MCF 10A (cell line): ENCODE measurements at regions not wholly inside any gene's neighbourhood (a gene's known extent, or its start where the extent isn't known, plus 50 kb on each side); places are given as distances from the start of the nearest gene placed in this dataset.

Experiments used
- BruUV-seq: library from RNA; stranded (reverse); fragments of 400-500 nt; replicated peaks from 2 replicates; lab custom pipeline; 2021; lab: Mats Ljungman, UMichigan
- CTCF ChIA-PET: fragments of 300-600 bp; sonication (Branson Sonifier 250); formaldehyde crosslinking; extraction: SDS; loops from one replicate; lab custom pipeline; 2021; ENCODE audit warnings: antibody characterized with exemption, inconsistent platforms; lab: Yijun Ruan, JAX
- POLR2A ChIA-PET: fragments of 300-600, 350-650 bp; sonication (Branson Sonifier 250); formaldehyde crosslinking; extraction: SDS; loops from one replicate; lab custom pipeline; 2020; ENCODE audit warnings: antibody characterized with exemption, inconsistent platforms; lab: Yijun Ruan, JAX
- DNase-seq: peaks from one replicate; pipeline ENCODE4 v3.0.0-alpha.2; 2018; ENCODE audit not compliant: unreplicated experiment
- H3K27ac Mint-ChIP-seq: one replicate; pipeline ENCODE4 v1.8.0; 2022; ENCODE audit warnings: mild to moderate bottlenecking, low read depth, mixed read lengths; ENCODE audit not compliant: unreplicated experiment
- H3K27me3 Mint-ChIP-seq: one replicate; pipeline ENCODE4 v1.8.0; 2022; ENCODE audit warnings: mixed read lengths; ENCODE audit not compliant: insufficient read depth, unreplicated experiment
- H3K36me3 Mint-ChIP-seq: one replicate; pipeline ENCODE4 v1.8.0; 2022; ENCODE audit warnings: mild to moderate bottlenecking, moderate library complexity, mixed read lengths; ENCODE audit not compliant: insufficient read depth, unreplicated experiment
- H3K4me1 Mint-ChIP-seq: one replicate; pipeline ENCODE4 v1.8.0; 2022; ENCODE audit warnings: mixed read lengths; ENCODE audit not compliant: insufficient read depth, unreplicated experiment
- H3K4me3 Mint-ChIP-seq: one replicate; pipeline ENCODE4 v1.8.0; 2022; ENCODE audit warnings: mild to moderate bottlenecking, moderate library complexity, mixed read lengths; ENCODE audit not compliant: unreplicated experiment
- H3K9me3 Mint-ChIP-seq: one replicate; pipeline ENCODE4 v1.8.0; 2022; ENCODE audit warnings: mixed read lengths; ENCODE audit not compliant: unreplicated experiment
- CTCF ChIP-seq: fragments of 200-600 bp; IDR thresholded peaks from one replicate; pipeline ENCODE4 v1.8.0; 2022; ENCODE audit warnings: antibody characterized with exemption, mild to moderate bottlenecking; ENCODE audit not compliant: unreplicated experiment
- intact Hi-C: fragments of 100-400 bp; cut with micrococcal nuclease; formaldehyde crosslinking; loops from 2 replicates; pipeline ENCODE4 v1.14.1; 2022

DNA sequence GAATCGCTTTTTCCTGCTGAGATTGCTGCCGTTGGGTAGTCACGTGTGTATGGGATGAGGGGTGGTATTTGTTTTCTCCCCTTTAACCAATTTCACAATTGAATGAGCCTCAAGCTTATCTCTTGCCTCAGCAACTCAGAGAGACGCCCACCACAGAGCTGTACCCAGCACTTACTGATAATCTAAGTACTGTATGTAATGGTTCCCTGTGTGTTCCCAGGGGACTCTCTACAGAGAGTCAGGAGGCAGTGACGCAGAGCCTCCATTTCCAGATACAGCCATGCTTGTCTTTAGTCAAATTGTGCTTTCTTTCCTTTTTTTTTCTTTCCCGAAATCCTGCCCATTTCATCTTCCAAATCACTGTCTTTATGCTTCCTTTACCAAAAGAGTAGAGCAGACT, 1102.1 kb upstream of the KLHL29 start:
- ChIA-PET POLR2A (no interaction called here), CTCF (interaction anchor here (1.0 kb wide), 1 partner anchor 74 kb away, joined by 3 read pairs; no protein-coding TSS in a partner anchor)
- Mint-ChIP-seq H3K9me3 (peaks cover 7% of the 10 kb centered on the region), H3K4me3 (no peak overlapping the region), H3K27me3 (no peaks in the 10 kb centered on the region), H3K36me3 (no peaks in the 10 kb centered on the region), H3K4me1 (no peaks in the 10 kb centered on the region), H3K27ac (no peak overlapping the region)
- no TSS peak for BruUV-seq
- intact Hi-C loops: no loop called here
- no peak for TF ChIP-seq CTCF
- DNase-seq: no peak

DNA sequence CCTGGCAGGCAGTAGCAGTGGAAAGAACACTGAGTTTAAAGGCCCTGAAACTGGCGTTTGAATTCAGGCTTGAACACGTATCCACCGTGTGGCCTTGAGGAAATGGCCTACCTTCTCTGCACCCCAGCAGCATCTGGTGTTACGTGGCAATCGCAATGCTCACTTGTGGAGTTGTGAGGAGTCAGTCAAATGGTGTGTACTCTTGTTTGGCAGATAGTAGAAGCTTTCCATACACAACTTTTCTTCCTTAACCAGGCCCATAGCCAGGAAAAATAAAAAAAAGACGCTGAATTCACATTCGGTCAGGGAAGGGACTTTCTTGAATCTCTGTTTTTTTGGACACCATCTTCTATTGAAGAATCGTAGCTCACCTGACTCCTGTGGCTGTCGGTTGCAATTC, 1101.5 kb upstream of the KLHL29 start:
- no peak for TF ChIP-seq CTCF
- intact Hi-C loops: no loop called here

DNA sequence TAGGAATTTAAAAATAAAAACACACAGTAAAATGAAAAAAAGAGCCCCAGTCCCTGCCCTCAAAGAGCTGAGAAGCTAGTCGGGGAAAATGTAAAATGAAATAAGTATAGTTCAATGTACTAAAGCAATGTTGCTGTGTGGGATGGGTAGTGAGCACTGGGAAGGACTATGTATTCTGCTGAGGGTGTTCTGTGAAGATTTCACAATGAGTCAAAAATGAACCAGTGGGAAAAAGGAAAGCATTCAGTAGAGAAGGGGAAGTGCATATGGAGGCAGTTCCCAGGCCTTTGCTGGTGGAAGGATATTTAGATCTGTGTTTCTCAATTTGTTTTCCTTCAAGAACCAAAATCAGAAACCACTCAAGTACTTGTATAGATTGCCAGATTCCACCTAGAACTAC, 1094.7 kb upstream of the KLHL29 start:
- Mint-ChIP-seq H3K27ac (no peak overlapping the region), H3K4me1 (no peaks in the 10 kb centered on the region), H3K27me3 (peaks cover 14% of the 10 kb centered on the region), H3K36me3 (no peaks in the 10 kb centered on the region), H3K4me3 (no peak overlapping the region), H3K9me3 (peaks cover 22% of the 10 kb centered on the region)
- no peak for DNase-seq
- no peak for TF ChIP-seq CTCF
- ChIA-PET POLR2A (no interaction called here), CTCF (interaction anchor here (1.1 kb wide), 1 partner anchor 65 kb away, joined by 4 read pairs; no protein-coding TSS in a partner anchor)
- intact Hi-C loops: no loop called here
- no TSS peak for BruUV-seq

More for the DNA sequence above, 1101.5 kb upstream of the KLHL29 start:
- DNase-seq: no peak
- H3K27ac Mint-ChIP-seq: no peak overlapping the region
- CTCF ChIA-PET: interaction anchor here (0.7 kb wide), 1 partner anchor 32 kb away, joined by 3 read pairs; no protein-coding TSS in a partner anchor
- no peaks in the 10 kb centered on the region for H3K36me3 Mint-ChIP-seq
- POLR2A ChIA-PET: no interaction called here
- H3K9me3 Mint-ChIP-seq: peaks cover 7% of the 10 kb centered on the region
- H3K27me3 Mint-ChIP-seq: no peaks in the 10 kb centered on the region
- BruUV-seq: no TSS peak
- H3K4me3 Mint-ChIP-seq: no peak overlapping the region
- H3K4me1 Mint-ChIP-seq: no peaks in the 10 kb centered on the region

- TF ChIP-seq CTCF: no peak
- CTCF ChIA-PET: interaction anchor here (1.1 kb wide), 1 partner anchor 64 kb away, joined by 4 read pairs; no protein-coding TSS in a partner anchor
- H3K27me3 Mint-ChIP-seq: peaks cover 14% of the 10 kb centered on the region
These were observed 1094.0 kb upstream of the KLHL29 start for GRCh38 chr2:22290909-22291473.

More at GRCh38 chr2:22290909-22291473, 1094.0 kb upstream of the KLHL29 start:
- Mint-ChIP-seq H3K9me3 (peaks cover 22% of the 10 kb centered on the region), H3K27ac (no peak overlapping the region), H3K36me3 (no peaks in the 10 kb centered on the region), H3K4me1 (no peaks in the 10 kb centered on the region), H3K4me3 (no peak overlapping the region)
- DNase-seq: no peak
- intact Hi-C loops: no loop called here
- POLR2A ChIA-PET: no interaction called here
- BruUV-seq: no TSS peak
